H1 (cell line): ENCODE measurements at regions not wholly inside any gene's neighbourhood (a gene's known extent, or its start where the extent isn't known, plus 50 kb on each side); places are given as distances from the start of the nearest gene placed in this dataset.

Experiments used
- CTCF ChIA-PET: fragments of 300-600 bp; sonication (Branson Sonifier 250); formaldehyde crosslinking; loops from one replicate; lab custom pipeline; 2021; ENCODE audit not compliant: partially characterized antibody; lab: Charles Lee
- POLR2A ChIA-PET: fragments of 300-600 bp; sonication (Branson Sonifier 250); formaldehyde crosslinking; loops from one replicate; lab custom pipeline; 2021; ENCODE audit warnings: inconsistent platforms; ENCODE audit not compliant: partially characterized antibody; lab: Charles Lee
- DNase-seq, 2 experiments: peaks; one replicate each; pipeline versions ENCODE4 v3.0.0 to v3.0.0-alpha.2; 2010 to 2022; ENCODE audit warnings: low spot score in 2 of 2, low read depth in 1 of 2, mixed read lengths in 1 of 2
- FAIRE-seq: peaks from 2 replicates; lab custom pipeline; 2011; peaks lifted over from hg19 to GRCh38; lab: Jason Lieb, UNC
- H2AFZ ChIP-seq: 2 replicates; pipeline ENCODE4 v1.8.1; 2012; ENCODE audit warnings: low read length, inconsistent platforms
- H2AK5ac ChIP-seq: 2 replicates; pipeline ENCODE4 v1.6.1; 2013; ENCODE audit warnings: low read depth, low read length
- H2BK120ac ChIP-seq: replicated peaks from 2 replicates; pipeline ENCODE3; 2013; ENCODE audit warnings: low read depth, low read length, inconsistent platforms
- H2BK12ac ChIP-seq: 2 replicates; pipeline ENCODE4 v1.6.1; 2013; ENCODE audit warnings: low read depth, low read length
- H2BK15ac ChIP-seq: 2 replicates; pipeline ENCODE4 v1.6.1; 2013; ENCODE audit warnings: low read length
- H2BK20ac ChIP-seq: 2 replicates; pipeline ENCODE4 v1.6.1; 2013; ENCODE audit warnings: low read length
- H2BK5ac ChIP-seq: 2 replicates; pipeline ENCODE4 v1.6.1; 2013; ENCODE audit warnings: low read depth, low read length
- H3K14ac ChIP-seq: 2 replicates; pipeline ENCODE4 v1.6.1; 2013; ENCODE audit warnings: inconsistent platforms; ENCODE audit not compliant: insufficient read length
- H3K18ac ChIP-seq: 2 replicates; pipeline ENCODE4 v1.6.1; 2013; ENCODE audit warnings: low read length; ENCODE audit errors: extremely low read depth
- H3K23ac ChIP-seq: 2 replicates; pipeline ENCODE4 v1.6.1; 2013; ENCODE audit warnings: inconsistent platforms; ENCODE audit not compliant: insufficient read length
- H3K23me2 ChIP-seq: 2 replicates; pipeline ENCODE4 v1.6.1; 2013; ENCODE audit warnings: low read depth, low read length
- H3K27ac ChIP-seq: 2 replicates; pipeline ENCODE4 v1.6.1; 2011; ENCODE audit warnings: low read depth, low read length, inconsistent platforms
- H3K27me3 ChIP-seq, 4 experiments: replicated peaks in 1 of 4; 1 replicate in 1 of 4; 2 replicates in 3 of 4; pipeline versions ENCODE4 v1.6.1 to v1.8.1; 2011 to 2013; ENCODE audit warnings: low read length in 3 of 4, mild to moderate bottlenecking in 3 of 4, inconsistent platforms in 2 of 4, mixed read lengths in 2 of 4, moderate library complexity in 1 of 4; ENCODE audit not compliant: control insufficient read depth in 3 of 4, insufficient read depth in 3 of 4; ENCODE audit errors: extremely low read depth in 1 of 4
- H3K36me3 ChIP-seq, 4 experiments: 2 replicates each; pipeline versions ENCODE4 v1.6.1 to v1.8.1; 2011 to 2013; ENCODE audit warnings: mild to moderate bottlenecking in 4 of 4, low read length in 3 of 4, moderate library complexity in 2 of 4, control low read depth in 1 of 4, inconsistent platforms in 1 of 4; ENCODE audit not compliant: insufficient read depth in 4 of 4, control insufficient read depth in 2 of 4
- H3K4ac ChIP-seq: replicated peaks from 2 replicates; pipeline ENCODE3; 2013; ENCODE audit warnings: low read length, low read depth, mixed read lengths, inconsistent platforms; ENCODE audit not compliant: insufficient read length
- H3K4me1 ChIP-seq, 4 experiments: replicated peaks in 1 of 4; 1 replicate in 1 of 4; 2 replicates in 3 of 4; pipeline versions ENCODE4 v1.6.1 to v1.8.1; 2011 to 2013; ENCODE audit warnings: low read length in 3 of 4, inconsistent platforms in 2 of 4, mixed read lengths in 1 of 4; ENCODE audit not compliant: insufficient read depth in 4 of 4, control insufficient read depth in 3 of 4
- H3K4me2 ChIP-seq, 2 experiments: 2 replicates each; pipeline versions ENCODE4 v1.6.1 to v1.8.1; 2011 to 2013; ENCODE audit warnings: low read depth in 2 of 2, low read length in 2 of 2, control low read depth in 1 of 2, inconsistent platforms in 1 of 2, mild to moderate bottlenecking in 1 of 2; ENCODE audit not compliant: insufficient read depth in 1 of 2
- H3K4me3 ChIP-seq, 4 experiments: fragments of 200-600, 300-600 bp in 1 of 4; sonication (generic), shearing (Covaris generic), sonication (Bioruptor Twin) in 1 of 4; 2 replicates each; pipeline versions ENCODE4 v1.5.1 to v1.8.1; 2011 to 2016; ENCODE audit warnings: low read length in 4 of 4, low read depth in 3 of 4, control low read depth in 2 of 4, inconsistent platforms in 2 of 4, mild to moderate bottlenecking in 2 of 4, mixed read lengths in 1 of 4, moderate library complexity in 1 of 4; ENCODE audit not compliant: insufficient read depth in 2 of 4; ENCODE audit errors: extremely low read depth in 1 of 4
- H3K56ac ChIP-seq: replicated peaks from 2 replicates; pipeline ENCODE3; 2013; ENCODE audit warnings: low read depth, mild to moderate bottlenecking, mixed read lengths, low read length, inconsistent platforms; ENCODE audit not compliant: insufficient read length
- H3K79me1 ChIP-seq: 2 replicates; pipeline ENCODE4 v1.6.1; 2013; ENCODE audit warnings: low read depth, low read length, control low read depth
- H3K79me2 ChIP-seq, 2 experiments: 2 replicates each; pipeline versions ENCODE4 v1.6.1 to v1.8.1; 2012 to 2013; ENCODE audit warnings: low read length in 2 of 2, mild to moderate bottlenecking in 2 of 2, inconsistent platforms in 1 of 2; ENCODE audit not compliant: insufficient read depth in 2 of 2, control insufficient read depth in 1 of 2
- H3K9ac ChIP-seq, 4 experiments: replicated peaks in 1 of 4; 1 replicate in 1 of 4; 2 replicates in 3 of 4; pipeline versions ENCODE4 v1.6.1 to v1.8.1; 2011 to 2013; ENCODE audit warnings: low read depth in 3 of 4, low read length in 3 of 4, control low read depth in 2 of 4, mild to moderate bottlenecking in 2 of 4, moderate library complexity in 2 of 4, inconsistent platforms in 1 of 4; ENCODE audit errors: extremely low read depth in 1 of 4
- H3K9me3 ChIP-seq, 2 experiments: 2 replicates each; pipeline versions ENCODE4 v1.6.1 to v1.8.1; 2012 to 2013; ENCODE audit warnings: mild to moderate bottlenecking in 2 of 2, moderate library complexity in 2 of 2, control low read depth in 1 of 2, inconsistent platforms in 1 of 2, low read depth in 1 of 2, low read length in 1 of 2, mixed read lengths in 1 of 2; ENCODE audit not compliant: insufficient read depth in 2 of 2
- H4K20me1 ChIP-seq, 2 experiments: replicated peaks in 1 of 2; 2 replicates each; pipeline versions ENCODE3 to v1.8.1; 2011 to 2013; ENCODE audit warnings: inconsistent platforms in 2 of 2, low read length in 2 of 2, mild to moderate bottlenecking in 1 of 2; ENCODE audit not compliant: insufficient read depth in 2 of 2, control insufficient read depth in 1 of 2
- H4K5ac ChIP-seq: 2 replicates; pipeline ENCODE4 v1.6.1; 2013; ENCODE audit warnings: low read length, low read depth, mixed read lengths, inconsistent platforms; ENCODE audit not compliant: insufficient read length
- H4K8ac ChIP-seq: 2 replicates; pipeline ENCODE4 v1.8.0; 2013; ENCODE audit warnings: mild to moderate bottlenecking, moderate library complexity, low read length, inconsistent platforms; ENCODE audit not compliant: insufficient read depth; ENCODE audit errors: extremely low read depth
- H4K91ac ChIP-seq: replicated peaks from 2 replicates; pipeline ENCODE3; 2013; ENCODE audit warnings: low read length, mixed read lengths, inconsistent platforms; ENCODE audit not compliant: insufficient read length
- BRCA1 ChIP-seq: IDR thresholded peaks from 2 replicates; pipeline ENCODE4 v1.6.1; 2012; ENCODE audit warnings: low read depth, low read length, improper control_type of control experiment
- E2F6 ChIP-seq: IDR thresholded peaks from 2 replicates; pipeline ENCODE4 v1.6.1; 2012; ENCODE audit warnings: inconsistent platforms
- FOSL1 ChIP-seq: IDR thresholded peaks from 2 replicates; pipeline ENCODE4 v1.6.1; 2011; ENCODE audit warnings: mild to moderate bottlenecking, low read depth, low read length, moderate library complexity; ENCODE audit not compliant: insufficient read depth
- JUN ChIP-seq: IDR thresholded peaks from 2 replicates; pipeline ENCODE4 v1.6.1; 2011; ENCODE audit warnings: low read depth, mild to moderate bottlenecking, improper control_type of control experiment, low read length
- SIX5 ChIP-seq: IDR thresholded peaks from 2 replicates; pipeline ENCODE4 v1.6.1; 2011; ENCODE audit warnings: mild to moderate bottlenecking, low read depth, low read length
- SP2 ChIP-seq: IDR thresholded peaks from 2 replicates; pipeline ENCODE4 v1.6.1; 2012; ENCODE audit warnings: mild to moderate bottlenecking, low read length, inconsistent platforms
- SRF ChIP-seq: IDR thresholded peaks from 2 replicates; pipeline ENCODE4 v1.6.1; 2011; ENCODE audit warnings: mild to moderate bottlenecking, low read depth, low read length, moderate library complexity
- TCF12 ChIP-seq: IDR thresholded peaks from 2 replicates; pipeline ENCODE4 v1.6.1; 2011; ENCODE audit warnings: low read depth, mild to moderate bottlenecking, low read length
- YY1 ChIP-seq: IDR thresholded peaks from 2 replicates; pipeline ENCODE4 v1.6.1; 2011; ENCODE audit warnings: low read depth, mild to moderate bottlenecking, low read length
- WGBS, 2 experiments: shearing (Covaris generic) in 1 of 2; methylation state at CpG; one replicate each; pipeline versions ENCODE4 v1.1.6 to v1.1.7; 2013 to 2015; ENCODE audit warnings: low lambda C conversion rate in 2 of 2, mixed read lengths in 2 of 2, inconsistent platforms in 1 of 2, low coverage in 1 of 2, missing lambda C conversion rate in 1 of 2; ENCODE audit not compliant: insufficient replicate concordance in 2 of 2, insufficient coverage in 1 of 2, insufficient read length in 1 of 2; ENCODE audit errors: extremely low coverage in 1 of 2, missing lambda C conversion rate in 1 of 2; 5-methylcytosine and 5-hydroxymethylcytosine counted together

- Histone ChIP-seq H2BK120ac (no peak overlapping the region), H4K5ac (no peak overlapping the region), H3K9me3 (no peaks in the 10 kb centered on the region; a peak in 1 of 4 replicates), H3K27me3 (no peaks in the 10 kb centered on the region), H2BK20ac (no peak overlapping the region), H2AK5ac (no peak overlapping the region), H2BK5ac (no peak overlapping the region), H2BK15ac (no peak overlapping the region; the same call in 1 of the 2 replicates), H3K4me2 (no peak overlapping the region), H2AFZ (no peak overlapping the region), H4K8ac (no peak overlapping the region), H2BK12ac (no peak overlapping the region), H3K4ac (no peak overlapping the region), H3K23ac (no peak overlapping the region), H4K91ac (no peak overlapping the region), H3K14ac (no peak overlapping the region), H3K4me3 (no peak overlapping the region), H3K27ac (no peak overlapping the region), H3K23me2 (no peaks in the 10 kb centered on the region), H3K9ac (no peak overlapping the region), H4K20me1 (no peaks in the 10 kb centered on the region), H3K18ac (no peak overlapping the region), H3K4me1 (no peaks in the 10 kb centered on the region), H3K56ac (no peak overlapping the region), H3K79me2 (no peaks in the 10 kb centered on the region), H3K79me1 (no peaks in the 10 kb centered on the region), H3K36me3 (no peaks in the 10 kb centered on the region)
- no peak for TF ChIP-seq SIX5
- no peak for TF ChIP-seq SP2
- no peak for TF ChIP-seq TCF12
- no peak for TF ChIP-seq FOSL1
- TF ChIP-seq YY1, result no peak
- no peak for TF ChIP-seq JUN
- no peak for TF ChIP-seq E2F6
- TF ChIP-seq BRCA1, result no peak
- TF ChIP-seq SRF, result no peak
- DNase-seq (no peak), FAIRE-seq (no peak)
- 83% methylated on average over 6 of the region's 6 CpGs; no CpG with 5 or more reads in 1 of the 2 experiments for WGBS, 2 experiments
- POLR2A ChIA-PET, result no interaction called here
- CTCF ChIA-PET, result no interaction called here
Observed at GRCh38 chr10:3977761-3978160, 192.8 kb upstream of the KLF6 start.
